Endothelial cell of umbilical vein (primary cell): ENCODE measurements at regions not wholly inside any gene's neighbourhood (a gene's known extent, or its start where the extent isn't known, plus 50 kb on each side); places are given as distances from the start of the nearest gene placed in this dataset.

Source experiments
- EZH2 ChIP-seq: IDR thresholded peaks from 2 replicates; pipeline ENCODE4 v1.6.1; 2012; ENCODE audit warnings: borderline replicate concordance, low read depth, mild to moderate bottlenecking, moderate library complexity, low read length, inconsistent platforms; ENCODE audit not compliant: severe bottlenecking
- JUN ChIP-seq: IDR thresholded peaks from 2 replicates; pipeline ENCODE4 v1.6.1; 2011; ENCODE audit warnings: borderline replicate concordance, low read depth; ENCODE audit not compliant: insufficient read length, insufficient read depth
- POLR2A ChIP-seq: IDR thresholded peaks from 2 replicates; pipeline ENCODE4 v1.6.1; 2012; ENCODE audit warnings: low read depth, mild to moderate bottlenecking, control low read depth, low read length
- POLR2AphosphoS5 ChIP-seq: IDR thresholded peaks from 2 replicates; pipeline ENCODE4 v1.6.1; 2012; ENCODE audit warnings: low read depth, mild to moderate bottlenecking, control low read depth, low read length, moderate library complexity; ENCODE audit not compliant: insufficient read depth
- TF ChIP-seq, protein P1 (sequence below), 2 donors: IDR thresholded peaks; 1 replicate in 1 of 2; 2 replicates in 1 of 2; pipeline ENCODE4 v1.5.1; 2011; ENCODE audit warnings: low read length in 2 of 2, mild to moderate bottlenecking in 2 of 2, moderate library complexity in 2 of 2, control low read depth in 1 of 2, inconsistent platforms in 1 of 2, low read depth in 1 of 2; ENCODE audit not compliant: insufficient read depth in 1 of 2; ENCODE audit errors: extremely low read depth in 1 of 2
- TF ChIP-seq, protein P2 (sequence below): IDR thresholded peaks from 2 replicates; pipeline ENCODE4 v1.6.1; 2011; ENCODE audit not compliant: insufficient read depth, insufficient read length

- no peak for TF ChIP-seq POLR2A
- TF ChIP-seq EZH2 = no peak
- no peak for TF ChIP-seq JUN
- TF ChIP-seq, protein P1, sequence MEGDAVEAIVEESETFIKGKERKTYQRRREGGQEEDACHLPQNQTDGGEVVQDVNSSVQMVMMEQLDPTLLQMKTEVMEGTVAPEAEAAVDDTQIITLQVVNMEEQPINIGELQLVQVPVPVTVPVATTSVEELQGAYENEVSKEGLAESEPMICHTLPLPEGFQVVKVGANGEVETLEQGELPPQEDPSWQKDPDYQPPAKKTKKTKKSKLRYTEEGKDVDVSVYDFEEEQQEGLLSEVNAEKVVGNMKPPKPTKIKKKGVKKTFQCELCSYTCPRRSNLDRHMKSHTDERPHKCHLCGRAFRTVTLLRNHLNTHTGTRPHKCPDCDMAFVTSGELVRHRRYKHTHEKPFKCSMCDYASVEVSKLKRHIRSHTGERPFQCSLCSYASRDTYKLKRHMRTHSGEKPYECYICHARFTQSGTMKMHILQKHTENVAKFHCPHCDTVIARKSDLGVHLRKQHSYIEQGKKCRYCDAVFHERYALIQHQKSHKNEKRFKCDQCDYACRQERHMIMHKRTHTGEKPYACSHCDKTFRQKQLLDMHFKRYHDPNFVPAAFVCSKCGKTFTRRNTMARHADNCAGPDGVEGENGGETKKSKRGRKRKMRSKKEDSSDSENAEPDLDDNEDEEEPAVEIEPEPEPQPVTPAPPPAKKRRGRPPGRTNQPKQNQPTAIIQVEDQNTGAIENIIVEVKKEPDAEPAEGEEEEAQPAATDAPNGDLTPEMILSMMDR (IDR thresholded peaks at IDR 0.05; ENCODE audit: extremely low read depth in 1 of 2, insufficient read depth in 1 of 2, low read depth in 1 of 2, low read length in 2 of 2) = no peak
- no peak for TF ChIP-seq POLR2AphosphoS5
- TF ChIP-seq, protein P2, sequence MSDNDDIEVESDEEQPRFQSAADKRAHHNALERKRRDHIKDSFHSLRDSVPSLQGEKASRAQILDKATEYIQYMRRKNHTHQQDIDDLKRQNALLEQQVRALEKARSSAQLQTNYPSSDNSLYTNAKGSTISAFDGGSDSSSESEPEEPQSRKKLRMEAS = no peak
Observed at GRCh38 chr4:181958446-181958845, 284.8 kb upstream of the TENM3 start.
